Stimulated activated CD8-positive, alpha-beta memory T cell treated with anti-CD3 and anti-CD28 coated beads, Interleukin-4, amount 100 ng/mL, for 24 hours (primary cell): ENCODE measurements at regions not wholly inside any gene's neighbourhood (a gene's known extent, or its start where the extent isn't known, plus 50 kb on each side); places are given as distances from the start of the nearest gene placed in this dataset.
"Not testable (repeated sequence)": the region's sequence is repeated elsewhere in the genome, so short reads cannot be mapped to it uniquely, and the experiment has no call there.

Source experiments
- DNase-seq: peaks from one replicate; pipeline ENCODE4 v3.0.0-alpha.2; 2020; ENCODE audit warnings: low read depth

DNA sequence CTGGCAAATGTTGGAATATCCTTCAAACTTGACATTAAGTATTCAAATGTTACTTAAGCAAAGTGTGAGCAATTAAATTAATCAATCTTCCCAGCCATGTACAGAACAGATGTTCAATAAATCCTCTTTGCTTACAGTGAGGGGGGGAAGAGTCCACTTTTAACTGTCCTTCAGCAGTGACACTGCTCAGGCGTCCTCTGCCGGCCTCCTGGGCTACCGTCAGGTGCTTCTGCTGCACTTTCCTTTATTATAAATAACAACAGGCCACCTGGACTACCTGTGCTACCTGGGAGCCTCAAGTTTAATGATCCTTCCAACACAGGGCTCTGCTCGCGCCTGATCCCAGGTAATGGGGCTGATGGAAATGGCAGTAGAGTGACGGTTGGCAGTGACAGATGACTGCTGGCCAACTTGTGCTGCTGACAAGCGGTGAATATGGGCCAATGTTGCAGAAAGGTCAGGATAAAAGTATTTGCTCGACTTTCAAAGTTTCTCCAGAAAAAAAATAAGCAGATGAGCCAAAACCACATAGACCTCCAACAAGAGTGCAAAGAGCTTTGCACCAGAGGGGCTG is 460.0 kb upstream of the ZNF507 start:
- no peak for DNase-seq

- DNase-seq = no peak
These were observed 455.2 kb upstream of the ZNF507 start for GRCh38 chr19:31890230-31890629.

DNA sequence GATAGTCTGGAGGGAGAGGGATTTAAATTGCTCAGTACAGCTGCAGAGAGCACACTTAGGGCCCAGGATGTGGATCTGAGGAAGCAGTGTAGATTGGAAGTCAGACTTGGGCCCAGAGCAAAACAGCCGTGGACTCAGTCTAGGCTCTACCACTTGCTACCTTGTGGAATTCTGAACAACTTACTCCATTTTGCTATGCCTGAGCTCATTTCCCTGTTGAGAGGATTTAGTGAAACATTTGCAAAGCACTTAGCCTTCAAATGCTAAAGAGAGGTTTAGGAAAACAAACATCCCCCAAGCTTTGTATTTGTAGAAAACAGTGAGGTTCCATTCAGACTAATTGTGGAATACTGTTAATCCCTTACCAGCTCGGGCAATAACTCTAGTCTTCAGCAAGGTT is 453.4 kb upstream of the ZNF507 start:
- no peak for DNase-seq

DNA sequence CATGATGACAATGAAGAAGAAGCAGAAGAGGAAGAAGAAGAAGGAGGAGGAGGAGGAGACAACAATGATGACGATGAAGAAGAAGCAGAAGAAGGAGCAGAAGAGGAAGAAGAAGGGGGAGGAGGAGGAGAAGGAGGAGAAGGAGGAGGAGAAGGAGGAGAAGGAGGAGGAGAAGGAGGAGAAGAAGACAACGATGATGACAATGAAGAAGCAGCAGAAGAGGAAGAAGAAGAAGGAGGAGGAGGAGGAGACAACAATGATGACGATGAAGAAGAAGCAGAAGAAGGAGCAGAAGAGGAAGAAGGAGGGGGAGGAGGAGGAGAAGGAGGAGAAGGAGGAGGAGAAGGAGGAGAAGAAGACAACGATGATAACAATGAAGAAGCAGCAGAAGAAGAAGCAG is 451.9 kb upstream of the ZNF507 start:
- not testable (repeated sequence) for DNase-seq

GRCh38 chr19:31894451-31894850 is 451.0 kb upstream of the ZNF507 start:
- DNase-seq = no peak

DNA sequence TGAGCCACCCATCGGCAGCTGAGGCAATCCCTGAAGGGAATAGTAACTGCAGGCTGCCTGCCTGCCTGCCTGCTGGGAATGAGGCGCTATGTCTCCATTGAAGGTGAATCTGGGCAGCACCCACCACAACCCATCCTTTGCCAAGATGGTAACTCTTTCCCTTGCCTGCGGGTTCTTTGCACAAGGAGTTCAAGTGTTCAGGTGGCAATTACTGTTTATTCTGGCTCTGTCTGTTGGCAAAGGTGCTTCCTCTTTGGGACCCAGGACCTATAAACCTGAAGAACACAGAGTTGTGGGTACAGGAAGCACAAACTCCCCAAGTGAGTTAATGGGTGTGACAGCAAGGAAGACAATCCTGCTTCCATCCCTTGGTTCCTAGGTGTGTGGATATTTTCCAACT is 448.1 kb upstream of the ZNF507 start:
- DNase-seq = no peak

DNA sequence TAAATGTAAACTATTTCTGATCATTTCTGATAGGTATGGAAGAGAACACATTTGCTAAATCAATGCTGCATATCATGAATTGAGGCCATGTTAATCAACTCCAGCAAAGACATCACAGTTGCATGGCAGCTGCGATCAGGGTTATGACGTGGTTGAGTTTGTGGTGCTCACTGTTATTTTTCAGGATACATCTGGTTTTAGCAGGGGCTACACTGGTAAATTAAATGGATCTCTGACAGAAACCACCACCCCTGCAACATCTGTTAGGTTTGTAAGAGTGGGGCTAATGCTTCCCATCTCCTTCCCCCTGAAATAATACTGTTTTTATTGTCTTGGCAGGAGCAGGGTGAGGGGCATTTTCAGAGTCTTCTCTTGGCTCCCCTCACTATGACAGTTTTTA is 444.4 kb upstream of the ZNF507 start:
- no peak for DNase-seq

- DNase-seq = no peak
These were observed 442.6 kb upstream of the ZNF507 start for GRCh38 chr19:31902821-31903220.

DNA sequence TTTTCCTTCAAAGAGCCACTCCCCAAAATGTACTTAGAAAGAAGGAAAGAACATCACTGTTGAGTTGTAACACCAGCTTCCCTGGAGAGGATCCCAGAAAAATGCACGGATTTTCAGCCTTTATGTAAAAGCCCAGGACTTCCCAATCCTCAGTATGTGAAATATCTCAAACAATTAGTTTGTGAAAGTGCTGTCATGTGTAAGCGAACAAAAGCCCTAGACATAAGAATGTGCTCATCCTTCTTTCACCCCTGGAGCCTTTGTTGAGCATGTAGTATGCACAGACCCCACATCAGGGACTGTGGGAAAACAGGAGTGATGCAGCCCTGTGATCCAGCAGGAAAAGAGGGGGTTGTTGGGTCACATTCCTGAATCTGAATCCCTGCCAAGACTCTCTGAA is 441.4 kb upstream of the ZNF507 start:
- DNase-seq = no peak

DNA sequence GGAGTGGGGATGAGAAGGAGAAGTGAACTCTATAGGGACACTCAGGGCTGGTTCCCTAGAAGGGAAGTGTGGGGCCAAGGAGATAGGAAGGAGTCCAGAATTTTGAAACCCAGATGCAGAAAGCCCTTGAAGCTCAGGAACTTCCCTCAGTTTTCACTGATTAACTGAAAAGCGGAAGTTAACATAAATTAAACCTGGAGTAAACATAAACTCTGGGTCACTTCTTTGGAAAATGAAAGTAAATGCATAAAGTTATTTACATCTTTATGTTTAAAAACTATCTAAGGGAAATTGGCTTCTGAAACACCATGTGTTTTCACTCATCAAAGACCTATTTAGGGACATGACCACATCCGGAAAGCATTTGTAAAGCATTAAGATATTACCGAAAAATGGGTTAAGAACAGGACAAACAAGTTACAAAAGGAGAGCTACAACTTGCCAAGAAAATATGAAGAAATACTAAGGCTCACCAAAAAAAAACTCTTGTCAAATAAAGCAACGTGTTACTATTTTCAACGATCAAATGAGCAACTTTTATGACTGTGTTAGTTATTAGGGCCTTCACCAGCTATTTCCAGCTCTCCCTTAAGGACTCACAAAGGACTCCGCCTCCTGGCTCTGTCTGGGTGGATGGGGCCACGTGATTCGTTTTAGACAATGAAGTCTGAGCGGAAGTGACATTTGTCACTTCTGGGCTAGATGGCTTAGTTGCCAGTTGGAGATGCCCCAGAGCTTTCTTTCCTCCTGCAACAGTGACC is 439.1 kb upstream of the ZNF507 start:
- no peak for DNase-seq

- DNase-seq = no peak
These were observed 437.7 kb upstream of the ZNF507 start for GRCh38 chr19:31907661-31908060.

- no peak for DNase-seq
These were observed 437.3 kb upstream of the ZNF507 start for GRCh38 chr19:31908080-31908479.

DNA sequence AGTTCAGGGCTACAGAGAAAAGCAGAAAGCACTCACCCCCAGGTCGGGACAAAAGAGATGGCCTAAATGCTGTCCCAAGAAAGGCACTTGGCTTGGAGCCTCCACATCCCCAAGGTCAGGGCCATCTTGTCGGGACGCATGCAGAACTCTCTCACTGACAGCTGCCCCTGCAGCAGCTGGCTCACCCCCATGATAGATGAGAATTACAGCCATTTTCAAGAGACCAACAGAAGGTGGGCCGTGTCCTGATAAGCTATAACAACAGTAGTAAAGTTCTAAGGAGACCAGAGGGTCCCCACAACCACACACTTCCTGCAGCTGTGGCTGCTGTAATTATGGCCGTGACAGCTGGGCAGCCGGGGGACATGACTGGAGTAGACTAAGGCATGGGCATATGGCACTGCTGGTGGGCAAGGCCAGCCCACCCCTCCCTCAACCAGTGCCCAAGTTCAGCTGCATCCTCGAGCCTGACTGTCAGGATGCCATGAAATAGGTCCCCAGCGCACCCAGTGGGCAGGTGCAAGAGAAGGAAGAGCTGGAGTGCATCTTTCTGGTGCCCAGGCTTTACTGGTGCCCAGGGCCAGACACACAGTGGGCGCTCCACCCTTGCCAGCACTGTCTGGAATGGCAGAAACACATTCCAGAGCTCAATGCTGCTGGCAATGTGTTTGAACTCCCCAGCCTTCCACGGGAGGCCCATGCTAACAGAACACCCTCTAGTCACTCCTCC is 436.7 kb upstream of the ZNF507 start:
- no peak for DNase-seq

DNA sequence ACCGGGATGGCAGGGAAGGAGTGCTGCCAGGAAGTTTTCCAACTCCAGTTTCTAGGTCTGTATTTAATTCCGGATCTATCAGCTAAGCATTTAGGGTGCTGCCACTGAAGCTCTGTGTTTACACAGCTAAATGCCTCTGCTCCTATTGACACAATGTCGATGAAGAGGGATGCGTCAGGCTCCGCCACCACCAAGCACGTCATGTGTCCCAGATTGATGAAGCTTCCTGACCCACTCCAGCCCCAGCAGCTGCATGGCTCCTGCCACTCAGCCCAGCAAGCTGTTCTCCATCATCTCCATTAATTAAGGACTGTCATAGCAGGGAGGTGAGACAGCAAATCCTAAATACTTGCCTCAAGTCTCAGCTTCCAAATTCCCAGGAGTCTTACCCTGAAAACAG is 435.2 kb upstream of the ZNF507 start:
- no peak for DNase-seq

GRCh38 chr19:31911577-31911976 is 433.8 kb upstream of the ZNF507 start:
- DNase-seq = no peak

DNA sequence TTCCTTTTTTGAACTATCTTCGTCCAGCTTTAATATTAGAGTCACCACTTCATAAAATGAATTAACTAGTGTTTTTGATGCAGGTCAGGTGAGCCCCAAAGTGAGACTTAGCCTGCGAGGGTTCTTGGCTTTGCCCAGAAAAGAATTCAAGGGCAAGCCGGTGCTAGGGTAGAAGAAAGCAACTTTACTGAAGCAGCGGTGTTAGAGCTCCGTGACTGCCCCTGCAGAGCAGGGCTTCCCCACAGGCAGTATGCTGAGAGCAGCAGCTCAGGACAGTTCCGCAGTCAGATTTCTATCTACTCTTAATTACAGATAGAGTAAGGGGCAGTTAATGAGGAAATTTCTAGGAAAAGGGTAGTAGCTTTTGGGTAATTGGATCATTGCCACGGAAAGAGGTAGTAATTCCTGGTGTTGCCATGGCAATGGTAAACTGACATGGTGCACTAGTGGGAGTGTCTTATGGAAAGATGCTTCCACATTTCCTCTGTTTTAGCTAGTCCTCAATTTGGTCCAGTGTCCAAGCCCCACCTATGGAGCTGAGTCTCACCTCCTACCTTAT is 432.2 kb upstream of the ZNF507 start:
- DNase-seq = no peak

GRCh38 chr19:31930401-31930800 is 415.0 kb upstream of the ZNF507 start:
- no peak for DNase-seq

DNA sequence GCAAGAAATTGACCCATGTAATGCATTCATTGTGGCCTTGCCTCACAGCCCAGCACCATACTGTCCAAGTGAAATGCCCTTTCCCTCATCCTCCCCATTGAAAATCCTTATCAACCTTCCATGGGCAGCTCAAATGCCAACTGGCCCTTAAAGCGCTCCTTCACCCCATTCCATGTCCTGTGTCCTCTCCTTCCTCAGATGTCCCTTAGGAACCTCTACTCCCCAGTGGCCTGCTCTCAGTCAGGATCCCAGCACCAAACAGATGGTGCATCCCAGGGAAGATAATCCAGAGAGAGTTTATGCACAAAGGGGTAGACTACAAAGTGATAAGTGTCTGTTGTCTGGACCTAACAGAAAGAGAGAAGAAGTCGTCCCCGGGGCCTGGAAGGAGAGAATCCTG is 407.4 kb upstream of the ZNF507 start:
- no peak for DNase-seq

DNA sequence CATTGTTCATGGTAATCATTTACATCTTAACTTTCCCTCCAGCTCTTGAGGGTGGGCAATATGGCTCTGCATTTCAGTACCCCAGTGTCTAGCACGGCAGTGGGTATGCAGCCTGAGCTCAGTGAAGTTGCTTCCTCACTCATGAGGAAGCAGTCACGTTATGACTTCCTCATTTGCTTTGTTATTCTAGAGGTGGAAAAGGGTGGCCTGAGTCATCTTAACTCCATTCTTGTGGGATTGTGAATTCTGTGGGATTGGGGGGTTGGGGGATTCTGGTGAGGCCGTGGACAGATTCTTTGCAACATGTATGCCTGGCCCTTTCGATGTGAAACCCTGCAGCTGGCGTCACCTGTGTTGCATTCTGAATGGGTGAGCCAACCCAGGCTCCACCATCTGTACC is 406.7 kb upstream of the ZNF507 start:
- no peak for DNase-seq

DNA sequence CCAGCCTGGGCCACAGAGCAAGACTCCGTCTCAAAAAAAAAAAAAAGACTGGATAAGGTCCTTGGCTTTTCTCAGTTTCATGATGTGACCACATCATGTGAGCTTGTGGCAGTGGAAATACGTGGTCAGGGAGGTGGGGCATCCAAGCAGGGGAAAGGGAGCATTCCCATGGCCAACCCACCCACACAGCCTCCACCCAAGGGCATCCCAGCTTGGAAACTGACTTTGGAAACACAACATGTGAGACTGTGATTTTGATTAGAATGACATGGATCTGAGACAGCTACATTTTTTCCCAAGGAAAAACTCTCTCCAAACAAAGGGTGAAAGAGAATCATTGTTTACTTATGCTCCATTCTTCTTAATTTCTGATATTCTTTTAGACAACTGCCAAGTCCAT is 405.0 kb upstream of the ZNF507 start:
- no peak for DNase-seq

- no peak for DNase-seq
These were observed 402.2 kb upstream of the ZNF507 start for GRCh38 chr19:31943191-31943661.

GRCh38 chr19:31943778-31944177 is 401.6 kb upstream of the ZNF507 start:
- DNase-seq = no peak

DNA sequence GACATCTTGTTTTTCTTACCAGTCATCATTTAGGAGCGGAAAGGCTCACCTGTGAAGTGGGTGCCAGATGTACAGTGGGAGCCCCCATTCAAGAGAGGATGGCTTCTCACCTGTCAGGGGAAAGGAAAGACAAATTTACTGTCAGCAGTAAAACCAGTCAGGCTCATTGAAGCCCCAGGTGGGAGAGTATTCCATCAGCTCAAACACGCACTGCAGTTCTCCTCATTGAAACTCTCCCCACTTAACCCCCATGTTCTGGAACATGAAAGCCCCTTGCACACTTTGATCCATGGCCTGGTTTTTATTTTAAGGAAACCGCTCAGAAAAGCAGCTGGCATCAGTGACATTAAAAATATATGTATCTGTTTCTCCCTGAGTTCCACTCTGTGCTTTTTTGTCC is 401.1 kb upstream of the ZNF507 start:
- no peak for DNase-seq
